NCI-H524 treated with DMSO at 0.1 percent for 48 hours (cell line): ENCODE measurements at regions not wholly inside any gene's neighbourhood (a gene's known extent, or its start where the extent isn't known, plus 50 kb on each side); places are given as distances from the start of the nearest gene placed in this dataset.

Source experiments
- DNase-seq: peaks from one replicate; lab custom pipeline; 2025; lab: John Stamatoyannopoulos, UW

- DNase-seq = no peak
These were observed 152.8 kb downstream of the FSIP2 start for GRCh38 chr2:185891403-185891802.

- no peak for DNase-seq
These were observed 153.3 kb downstream of the FSIP2 start for GRCh38 chr2:185891804-185892411.

- no peak for DNase-seq
These were observed 153.9 kb downstream of the FSIP2 start for GRCh38 chr2:185892484-185892883.

GRCh38 chr2:185894223-185894622, 155.6 kb downstream of the FSIP2 start:
- no peak for DNase-seq

GRCh38 chr2:185895828-185896693, 157.5 kb downstream of the FSIP2 start:
- no peak for DNase-seq

- DNase-seq = no peak
These were observed 160.8 kb downstream of the FSIP2 start for GRCh38 chr2:185899366-185899765.

- DNase-seq = no peak
These were observed 180.6 kb downstream of the FSIP2 start for GRCh38 chr2:185919155-185919554.

GRCh38 chr2:185921048-185921756, 182.6 kb downstream of the FSIP2 start:
- no peak for DNase-seq

- DNase-seq = no peak
These were observed 195.6 kb downstream of the FSIP2 start for GRCh38 chr2:185934232-185934631.

- DNase-seq = no peak
These were observed 201.3 kb downstream of the FSIP2 start for GRCh38 chr2:185939858-185940257.

- no peak for DNase-seq
These were observed 204.3 kb downstream of the FSIP2 start for GRCh38 chr2:185942855-185943254.

GRCh38 chr2:185947722-185948121, 209.1 kb downstream of the FSIP2 start:
- DNase-seq = no peak

- no peak for DNase-seq
These were observed 213.5 kb downstream of the FSIP2 start for GRCh38 chr2:185952100-185952499.

GRCh38 chr2:185954389-185954788, 215.8 kb downstream of the FSIP2 start:
- no peak for DNase-seq

GRCh38 chr2:185955050-185955449, 216.4 kb downstream of the FSIP2 start:
- no peak for DNase-seq

GRCh38 chr2:185967335-185967734, 228.7 kb downstream of the FSIP2 start:
- no peak for DNase-seq

- DNase-seq = no peak
These were observed 231.7 kb downstream of the FSIP2 start for GRCh38 chr2:185970148-185970852.

GRCh38 chr2:185978634-185979407, 240.2 kb downstream of the FSIP2 start:
- DNase-seq = no peak

- DNase-seq = no peak
These were observed 241.0 kb downstream of the FSIP2 start for GRCh38 chr2:185979546-185980071.

- DNase-seq = no peak
These were observed 242.3 kb downstream of the FSIP2 start for GRCh38 chr2:185980944-185981343.

GRCh38 chr2:185984670-185985069, 246.1 kb downstream of the FSIP2 start:
- no peak for DNase-seq
